ENCODE measurements at regions not wholly inside any gene's neighbourhood (a gene's known extent, or its start where the extent isn't known, plus 50 kb on each side); places are given as distances from the start of the nearest gene placed in this dataset.

DNA sequence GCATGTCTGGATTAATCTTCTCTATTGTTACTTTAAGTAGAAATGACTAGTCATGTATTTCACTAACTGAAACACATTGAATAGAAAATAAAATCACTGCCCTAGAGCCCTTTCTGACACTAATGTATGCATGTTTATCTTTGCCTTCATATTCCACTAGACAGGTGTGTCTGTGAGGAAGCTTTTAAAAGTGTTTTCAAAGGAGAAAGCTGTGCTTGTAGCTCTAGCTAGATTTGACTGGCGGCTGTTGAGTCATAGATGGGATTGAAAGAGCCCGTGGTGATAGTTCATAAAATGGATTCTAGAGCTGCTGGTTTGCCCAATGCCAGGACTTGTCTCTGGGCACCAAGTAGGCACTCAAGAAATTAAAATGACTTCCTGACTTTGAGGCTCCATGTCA, 189.0 kb upstream of the PIRT start:
- TF ChIP-seq, protein P1, sequence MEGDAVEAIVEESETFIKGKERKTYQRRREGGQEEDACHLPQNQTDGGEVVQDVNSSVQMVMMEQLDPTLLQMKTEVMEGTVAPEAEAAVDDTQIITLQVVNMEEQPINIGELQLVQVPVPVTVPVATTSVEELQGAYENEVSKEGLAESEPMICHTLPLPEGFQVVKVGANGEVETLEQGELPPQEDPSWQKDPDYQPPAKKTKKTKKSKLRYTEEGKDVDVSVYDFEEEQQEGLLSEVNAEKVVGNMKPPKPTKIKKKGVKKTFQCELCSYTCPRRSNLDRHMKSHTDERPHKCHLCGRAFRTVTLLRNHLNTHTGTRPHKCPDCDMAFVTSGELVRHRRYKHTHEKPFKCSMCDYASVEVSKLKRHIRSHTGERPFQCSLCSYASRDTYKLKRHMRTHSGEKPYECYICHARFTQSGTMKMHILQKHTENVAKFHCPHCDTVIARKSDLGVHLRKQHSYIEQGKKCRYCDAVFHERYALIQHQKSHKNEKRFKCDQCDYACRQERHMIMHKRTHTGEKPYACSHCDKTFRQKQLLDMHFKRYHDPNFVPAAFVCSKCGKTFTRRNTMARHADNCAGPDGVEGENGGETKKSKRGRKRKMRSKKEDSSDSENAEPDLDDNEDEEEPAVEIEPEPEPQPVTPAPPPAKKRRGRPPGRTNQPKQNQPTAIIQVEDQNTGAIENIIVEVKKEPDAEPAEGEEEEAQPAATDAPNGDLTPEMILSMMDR (IDR thresholded peaks at IDR 0.05 in 8 of 11, conservative IDR thresholded peaks at IDR 0.05 in 3 of 11): no peak
- TF ChIP-seq POLR2A (IDR thresholded peaks at IDR 0.05): no peak

Measured in spleen (tissue), 7 donors.